Lung (tissue), 11 donors: ENCODE measurements at regions not wholly inside any gene's neighbourhood (a gene's known extent, or its start where the extent isn't known, plus 50 kb on each side); places are given as distances from the start of the nearest gene placed in this dataset.
"Not testable (repeated sequence)": the region's sequence is repeated elsewhere in the genome, so short reads cannot be mapped to it uniquely, and the experiment has no call there.

Source experiments
- ATAC-seq: fragments of 200-7000 bp; cut with Tn5 transposase; one replicate; pipeline ENCODE4 v1.9.1; 2020; ENCODE audit warnings: moderate number of reproducible peaks; ENCODE audit not compliant: insufficient read depth, low FRiP score
- DNase-seq, 3 donors: peaks; one replicate each; pipeline ENCODE4 v3.0.0-alpha.2; 2013 to 2017
- H3K27ac ChIP-seq, 2 donors: one replicate each; pipeline ENCODE4 v1.5.1; 2013; ENCODE audit warnings: mild to moderate bottlenecking in 2 of 2, moderate library complexity in 2 of 2, control low read depth in 1 of 2, inconsistent platforms in 1 of 2, low read depth in 1 of 2, low read length in 1 of 2
- H3K27me3 ChIP-seq, 3 donors: one replicate each; pipeline ENCODE4 v1.5.1; 2013; ENCODE audit warnings: low read length in 2 of 3; ENCODE audit not compliant: control insufficient read depth in 3 of 3, insufficient read depth in 3 of 3
- H3K36me3 ChIP-seq, 4 donors: one replicate each; pipeline ENCODE4 v1.5.1; 2013; ENCODE audit warnings: low read length in 4 of 4, mild to moderate bottlenecking in 1 of 4, moderate library complexity in 1 of 4; ENCODE audit not compliant: control insufficient read depth in 4 of 4, insufficient read depth in 4 of 4
- H3K4me1 ChIP-seq, 5 donors: one replicate each; pipeline ENCODE4 v1.5.1; 2013; ENCODE audit warnings: low read length in 5 of 5, mild to moderate bottlenecking in 2 of 5, moderate library complexity in 1 of 5; ENCODE audit not compliant: control insufficient read depth in 5 of 5, insufficient read depth in 5 of 5
- H3K4me3 ChIP-seq: one replicate; pipeline ENCODE4 v1.5.1; 2013; ENCODE audit warnings: mild to moderate bottlenecking, control low read depth, moderate library complexity
- H3K9ac ChIP-seq, 2 donors: one replicate each; pipeline ENCODE4 v1.5.1; 2013; ENCODE audit warnings: low read length in 2 of 2, control low read depth in 1 of 2; ENCODE audit not compliant: insufficient read depth in 1 of 2
- H3K9me3 ChIP-seq, 4 donors: one replicate each; pipeline ENCODE4 v1.5.1; 2013; ENCODE audit warnings: low read length in 3 of 4, mild to moderate bottlenecking in 1 of 4, moderate library complexity in 1 of 4; ENCODE audit not compliant: control insufficient read depth in 4 of 4, insufficient read depth in 3 of 4
- WGBS, 2 donors: extraction: QIAGEN DNeasy Blood & Tissue Kit; methylation state at CpG; one replicate each; pipeline ENCODE4 v1.1.7; 2013; 5-methylcytosine and 5-hydroxymethylcytosine counted together
- TF ChIP-seq, protein P1 (sequence below): IDR thresholded peaks from 2 replicates; pipeline ENCODE4 v1.5.1; 2012; ENCODE audit warnings: mild to moderate bottlenecking; ENCODE audit errors: control extremely low read depth, extremely low read depth
- donor health status: control.
- donor health status: control.
- donor health status: Bipolar disorder and iron deficiency.
- donor health status: healthy.
- donor health status: DM: yes; HTN: yes; CAD: no.

DNA sequence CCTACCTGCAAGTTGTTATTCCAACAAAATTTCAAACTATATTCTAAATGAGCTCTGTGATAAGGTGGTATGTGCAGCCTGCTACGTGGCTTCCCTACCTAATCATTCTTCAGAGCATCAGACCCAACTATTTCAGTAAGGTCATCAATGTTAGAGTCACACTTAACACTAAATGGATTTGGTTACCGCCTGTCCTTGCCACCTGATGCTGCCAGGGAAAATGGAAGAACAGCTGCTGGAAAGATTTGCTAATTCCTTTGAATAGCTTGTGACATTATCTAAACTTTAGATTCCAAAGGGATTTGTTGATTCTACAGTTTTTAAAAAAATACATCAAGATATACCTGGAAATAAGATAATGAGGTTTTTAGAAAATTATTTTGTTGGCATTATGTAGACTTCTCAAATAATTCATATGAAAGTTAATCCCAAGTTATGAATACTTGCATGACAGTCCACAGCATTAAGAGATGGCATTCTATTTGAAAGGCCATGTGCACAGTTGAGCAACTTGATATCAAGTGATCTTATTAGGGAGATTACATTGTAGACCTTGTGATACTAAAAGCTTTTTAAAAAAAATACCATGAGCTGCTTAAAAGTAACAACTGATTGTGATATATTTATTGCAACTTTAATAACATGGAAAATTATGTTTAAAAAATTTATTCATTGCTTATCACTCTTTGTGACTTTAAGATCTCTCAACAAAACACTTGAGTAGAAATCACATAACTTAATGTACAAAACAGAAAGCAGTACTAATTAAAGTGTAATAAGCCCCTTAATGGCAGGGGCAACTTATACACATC, 98.3 kb upstream of the UGP2 start:
- H3K4me1 ChIP-seq = peaks cover 0 to 3% (median 0%) of the 10 kb centered on the region in 5 donors
- H3K9ac ChIP-seq = no peak overlapping the region
- no peaks in the 10 kb centered on the region for H3K9me3 ChIP-seq
- H3K27ac ChIP-seq = no peak overlapping the region
- no peak for ATAC-seq
- no peaks in the 10 kb centered on the region for H3K36me3 ChIP-seq
- TF ChIP-seq, protein P1, sequence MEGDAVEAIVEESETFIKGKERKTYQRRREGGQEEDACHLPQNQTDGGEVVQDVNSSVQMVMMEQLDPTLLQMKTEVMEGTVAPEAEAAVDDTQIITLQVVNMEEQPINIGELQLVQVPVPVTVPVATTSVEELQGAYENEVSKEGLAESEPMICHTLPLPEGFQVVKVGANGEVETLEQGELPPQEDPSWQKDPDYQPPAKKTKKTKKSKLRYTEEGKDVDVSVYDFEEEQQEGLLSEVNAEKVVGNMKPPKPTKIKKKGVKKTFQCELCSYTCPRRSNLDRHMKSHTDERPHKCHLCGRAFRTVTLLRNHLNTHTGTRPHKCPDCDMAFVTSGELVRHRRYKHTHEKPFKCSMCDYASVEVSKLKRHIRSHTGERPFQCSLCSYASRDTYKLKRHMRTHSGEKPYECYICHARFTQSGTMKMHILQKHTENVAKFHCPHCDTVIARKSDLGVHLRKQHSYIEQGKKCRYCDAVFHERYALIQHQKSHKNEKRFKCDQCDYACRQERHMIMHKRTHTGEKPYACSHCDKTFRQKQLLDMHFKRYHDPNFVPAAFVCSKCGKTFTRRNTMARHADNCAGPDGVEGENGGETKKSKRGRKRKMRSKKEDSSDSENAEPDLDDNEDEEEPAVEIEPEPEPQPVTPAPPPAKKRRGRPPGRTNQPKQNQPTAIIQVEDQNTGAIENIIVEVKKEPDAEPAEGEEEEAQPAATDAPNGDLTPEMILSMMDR = no peak
- WGBS, 2 donors = 84 to 96% methylated on average over 2 of the region's 2 CpGs
- no peak overlapping the region for H3K4me3 ChIP-seq
- DNase-seq = no peak
- no peaks in the 10 kb centered on the region for H3K27me3 ChIP-seq

DNA sequence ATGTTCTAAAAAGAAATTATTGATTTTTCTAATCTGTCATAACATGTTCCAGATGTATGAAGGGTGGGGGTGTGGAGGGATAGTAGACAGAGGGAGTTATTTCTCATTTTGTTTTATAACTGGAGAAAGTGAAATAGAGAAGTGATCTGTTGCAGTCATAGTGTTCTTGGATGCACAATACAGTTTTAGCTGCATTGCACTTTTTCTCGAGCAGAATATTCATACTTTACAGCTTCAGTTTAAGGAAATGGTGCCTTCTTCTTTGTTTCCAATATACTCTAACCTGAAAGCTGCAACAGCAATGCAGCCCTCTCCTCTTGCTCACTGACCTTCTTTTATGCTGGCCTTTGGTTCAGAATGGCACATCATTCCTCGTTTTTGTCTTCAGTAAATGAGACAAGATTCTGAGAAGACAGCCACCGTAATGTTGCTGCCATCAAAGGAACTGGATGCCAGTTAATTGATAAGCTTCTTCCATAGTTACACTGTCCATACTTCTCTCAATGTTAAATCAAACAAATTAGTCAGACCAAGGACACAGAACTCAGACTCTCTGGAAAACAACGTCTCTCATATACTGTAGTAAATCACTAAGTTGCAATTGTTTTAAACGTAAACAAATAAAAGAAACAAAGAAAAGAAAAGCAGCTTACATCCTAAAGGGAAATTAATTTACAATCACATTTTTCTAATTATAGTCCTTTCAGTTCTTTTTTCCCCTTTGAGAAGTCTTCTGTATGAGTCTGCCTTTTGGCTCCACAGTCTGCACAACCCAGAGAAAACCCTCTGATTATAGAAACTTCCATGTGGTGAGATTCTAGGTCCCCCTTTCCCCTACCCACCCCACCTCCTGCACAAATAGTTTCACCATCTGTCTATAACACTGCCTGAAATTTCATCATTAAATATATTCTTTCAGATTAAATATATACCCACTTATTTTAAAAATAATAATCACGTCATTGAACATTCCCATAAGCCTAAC, 97.4 kb upstream of the UGP2 start:
- Histone ChIP-seq H3K4me1 (peaks cover 0 to 3% (median 0%) of the 10 kb centered on the region in 5 donors), H3K9ac (no peak overlapping the region), H3K36me3 (no peaks in the 10 kb centered on the region), H3K27ac (no peak overlapping the region), H3K27me3 (no peaks in the 10 kb centered on the region), H3K4me3 (no peak overlapping the region), H3K9me3 (no peaks in the 10 kb centered on the region)
- WGBS, 2 donors = 62 to 77% methylated on average over 6 of the region's 6 CpGs
- DNase-seq (no peak), ATAC-seq (no peak)
- TF ChIP-seq, protein P1 = no peak

GRCh38 chr2:63746548-63746947, 95.1 kb upstream of the UGP2 start:
- not testable (repeated sequence) for H3K9ac ChIP-seq, DNase-seq, H3K4me3 ChIP-seq, H3K9me3 ChIP-seq, H3K27me3 ChIP-seq, H3K4me1 ChIP-seq, H3K27ac ChIP-seq, ATAC-seq, H3K36me3 ChIP-seq
- 89 to 95% methylated on average over 8 of the region's 8 CpGs for WGBS, 2 donors

GRCh38 chr2:63751901-63752300, 89.8 kb upstream of the UGP2 start:
- no peaks in the 10 kb centered on the region for H3K27me3 ChIP-seq
- no peak overlapping the region for H3K9ac ChIP-seq
- H3K4me1 ChIP-seq = no peaks in the 10 kb centered on the region
- H3K4me3 ChIP-seq = no peak overlapping the region
- no peaks in the 10 kb centered on the region for H3K36me3 ChIP-seq
- ATAC-seq (no peak), DNase-seq (no peak)
- H3K9me3 ChIP-seq = peaks cover 0 to 1% (median 0%) of the 10 kb centered on the region in 4 donors
- TF ChIP-seq, protein P1 = no peak
- WGBS, 2 donors = 93 to 95% methylated on average over 3 of the region's 3 CpGs
- no peak overlapping the region for H3K27ac ChIP-seq
